ENCODE measurements at regions not wholly inside any gene's neighbourhood (a gene's known extent, or its start where the extent isn't known, plus 50 kb on each side); places are given as distances from the start of the nearest gene placed in this dataset.
"Not testable (repeated sequence)": the region's sequence is repeated elsewhere in the genome, so short reads cannot be mapped to it uniquely, and the experiment has no call there.

GRCh38 chr11:105429096-105429910 lies 180.6 kb upstream of the GRIA4 start:
- no peak for DNase-seq

DNA sequence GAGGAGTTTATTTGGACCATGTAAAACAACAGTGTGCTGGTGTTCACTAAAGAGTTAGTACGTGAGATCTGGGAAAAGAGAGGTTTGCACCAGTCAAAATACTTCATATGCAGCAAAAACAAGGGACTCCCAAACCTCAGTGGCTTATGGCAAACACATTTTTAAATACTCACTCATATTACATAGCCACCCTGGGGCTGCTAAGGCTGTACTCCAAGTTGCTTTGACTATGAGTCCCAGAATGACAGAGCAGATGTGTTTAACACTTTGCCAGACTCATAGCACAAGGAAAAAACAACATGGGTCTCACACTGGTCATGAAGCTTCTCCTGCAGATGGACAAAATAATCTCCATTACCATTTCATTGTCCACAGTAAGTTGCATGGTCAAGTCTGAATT lies 202.8 kb upstream of the GRIA4 start:
- DNase-seq: no peak

DNA sequence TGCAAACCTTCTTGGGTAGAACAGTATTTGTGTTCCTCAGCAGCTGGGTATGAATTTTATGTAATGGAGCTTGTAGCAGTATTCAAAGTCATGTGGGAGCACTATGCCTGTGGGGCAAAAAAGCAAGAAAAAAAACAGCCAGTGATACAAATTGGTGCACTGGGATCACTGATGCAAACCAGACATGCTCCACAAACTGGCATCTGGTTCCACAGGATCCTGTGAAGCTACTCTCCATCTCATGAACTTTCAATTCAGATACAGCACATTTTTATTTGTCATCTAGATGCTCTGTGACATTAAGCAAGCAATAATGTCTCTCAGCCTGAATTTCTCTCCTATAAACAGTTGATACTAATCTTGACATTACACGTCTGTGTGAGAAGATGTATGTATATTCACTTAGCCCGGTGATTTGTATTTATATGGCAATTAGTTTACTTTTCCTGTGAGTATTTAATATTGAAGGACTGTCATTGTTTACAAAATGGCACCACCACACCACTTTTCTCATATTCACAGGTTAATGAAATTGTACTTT lies 208.5 kb upstream of the GRIA4 start:
- DNase-seq: no peak

DNA sequence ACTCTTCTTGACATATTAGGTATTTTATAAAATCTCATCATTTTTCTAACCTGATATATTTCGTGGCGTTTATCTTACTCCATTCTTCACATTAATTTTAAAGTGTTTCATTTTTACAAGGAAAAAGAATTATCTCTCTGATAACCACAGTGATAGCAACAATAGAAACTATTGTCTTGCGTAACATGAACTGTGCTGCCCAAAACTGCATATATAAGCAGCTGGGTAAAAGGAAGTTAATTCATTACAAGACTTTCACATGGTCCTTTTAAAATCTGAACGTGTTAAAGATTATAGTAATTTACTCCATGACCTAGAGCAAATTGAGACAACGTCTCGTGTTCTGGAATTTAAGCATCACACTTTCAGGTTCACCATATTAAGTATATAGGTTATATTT lies 210.4 kb upstream of the GRIA4 start:
- DNase-seq: no peak

- DNase-seq: no peak
These were observed 211.2 kb upstream of the GRIA4 start for GRCh38 chr11:105398636-105399035.

DNA sequence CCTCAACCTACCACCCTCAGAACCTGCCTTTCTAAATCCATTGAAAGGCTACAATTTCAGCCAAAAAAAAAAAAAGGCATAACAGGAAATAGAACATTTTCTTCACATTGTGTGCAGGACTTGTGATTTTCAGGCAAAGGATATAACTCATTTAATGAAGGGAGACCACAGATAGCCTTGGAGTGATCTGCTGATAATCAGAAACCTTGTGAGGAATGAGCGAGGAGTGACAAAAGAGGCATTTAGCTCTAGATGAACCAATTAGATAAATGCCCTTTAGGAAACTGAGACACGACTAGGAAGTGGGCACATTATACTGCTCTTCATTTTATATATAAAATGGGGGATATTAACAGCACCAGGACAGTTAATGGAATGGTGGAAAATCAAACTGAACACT lies 216.5 kb upstream of the GRIA4 start:
- no peak for DNase-seq

DNA sequence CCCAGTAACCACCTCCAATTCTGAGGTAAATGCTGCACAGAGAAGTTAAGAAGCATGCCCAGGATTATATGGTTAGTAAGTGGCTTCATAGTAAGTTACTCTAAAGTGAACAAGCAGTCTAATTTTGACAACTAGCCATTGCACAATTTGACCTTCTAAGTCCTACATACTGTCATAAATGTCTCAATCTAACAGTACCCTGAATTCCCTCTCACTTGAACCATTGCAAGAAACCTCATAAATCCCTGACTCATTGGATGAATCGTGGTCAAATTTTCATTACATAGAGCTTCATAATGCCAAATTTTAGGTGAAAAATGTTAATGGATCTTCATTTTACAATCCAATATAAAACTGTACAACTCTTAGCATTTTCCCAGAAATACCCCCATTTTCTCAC lies 217.3 kb upstream of the GRIA4 start:
- DNase-seq: no peak

- DNase-seq: no peak
These were observed 219.9 kb upstream of the GRIA4 start for GRCh38 chr11:105389952-105390351.

GRCh38 chr11:105388006-105388405 lies 221.9 kb upstream of the GRIA4 start:
- DNase-seq: no peak

DNA sequence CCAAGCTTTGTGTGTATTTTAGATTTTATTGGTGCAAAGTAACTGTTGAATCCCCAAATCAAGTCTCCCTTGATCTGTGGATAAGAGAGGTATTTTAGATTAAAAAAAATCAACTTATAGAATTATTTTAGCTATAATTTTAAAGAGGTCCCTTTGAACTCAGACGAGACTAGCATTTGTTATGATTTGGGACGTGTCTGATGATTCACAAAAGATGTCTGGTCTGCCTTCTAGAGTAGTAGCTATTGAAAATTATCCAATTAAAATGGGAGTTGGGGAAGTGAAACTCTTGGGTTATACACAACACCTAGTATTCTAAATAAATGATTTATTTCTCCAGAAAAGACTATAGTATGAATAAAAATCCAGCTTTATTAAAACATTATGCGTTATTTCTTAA lies 227.9 kb upstream of the GRIA4 start:
- no peak for DNase-seq

DNA sequence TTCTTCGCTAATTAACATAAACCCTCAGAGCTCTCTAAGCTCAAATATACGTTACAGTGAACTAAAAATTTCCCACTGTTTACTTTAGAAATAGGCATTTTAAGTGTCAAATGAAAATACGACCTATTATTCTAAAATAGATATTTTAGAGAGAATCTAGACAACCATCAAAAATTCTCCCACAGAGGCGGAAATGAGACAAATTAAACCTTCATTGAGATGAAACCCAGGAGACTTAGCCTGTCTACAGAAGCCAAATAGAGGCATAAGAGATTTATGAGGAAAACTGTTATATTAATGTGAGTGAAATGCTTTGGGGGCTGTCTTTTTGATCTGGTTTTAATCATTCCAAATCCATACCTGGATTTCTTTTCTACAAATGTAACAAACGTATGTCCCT lies 232.0 kb upstream of the GRIA4 start:
- DNase-seq: no peak

GRCh38 chr11:105372206-105372605 lies 232.6 kb upstream of the CARD18 start:
- DNase-seq: no peak

GRCh38 chr11:105371311-105371710 lies 231.7 kb upstream of the CARD18 start:
- DNase-seq: no peak

DNA sequence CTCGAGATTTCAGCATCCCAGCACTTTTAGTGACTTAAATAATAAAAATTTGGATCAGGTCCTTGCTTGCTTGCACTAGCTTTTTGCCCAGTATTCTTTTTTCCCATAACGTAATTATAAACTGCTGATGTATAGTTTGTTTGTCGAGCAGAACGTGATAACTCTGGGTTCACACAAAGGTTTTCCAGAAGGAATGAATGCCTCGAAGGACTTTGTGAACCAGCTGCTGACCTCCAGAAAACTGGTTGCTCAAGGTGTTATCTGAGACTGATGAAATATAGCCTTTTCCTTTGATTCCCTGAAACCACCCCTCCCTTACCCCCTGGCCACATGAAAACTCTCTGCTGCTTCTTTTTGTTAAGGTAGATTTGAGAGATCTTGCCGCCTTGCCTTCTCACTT lies 229.1 kb upstream of the CARD18 start:
- no peak for DNase-seq

DNA sequence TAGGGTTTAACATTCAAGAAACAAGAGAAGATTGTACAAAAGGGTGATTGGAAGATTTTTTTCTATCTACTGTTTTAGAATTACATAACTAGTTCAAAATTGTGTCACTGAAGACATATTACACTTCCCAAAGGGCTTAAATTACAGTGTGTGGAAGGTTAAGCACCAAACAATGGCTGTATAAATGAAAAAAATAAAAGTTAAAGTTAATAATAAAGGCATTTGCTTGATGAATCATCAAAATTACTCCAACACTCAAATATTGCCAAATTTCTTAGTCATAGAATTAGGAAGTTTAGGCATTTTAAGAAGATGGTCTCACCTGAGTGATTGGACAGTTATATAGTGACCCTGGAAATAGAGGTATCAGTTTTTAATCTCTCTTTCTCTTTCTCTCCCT lies 227.6 kb upstream of the CARD18 start:
- no peak for DNase-seq

DNA sequence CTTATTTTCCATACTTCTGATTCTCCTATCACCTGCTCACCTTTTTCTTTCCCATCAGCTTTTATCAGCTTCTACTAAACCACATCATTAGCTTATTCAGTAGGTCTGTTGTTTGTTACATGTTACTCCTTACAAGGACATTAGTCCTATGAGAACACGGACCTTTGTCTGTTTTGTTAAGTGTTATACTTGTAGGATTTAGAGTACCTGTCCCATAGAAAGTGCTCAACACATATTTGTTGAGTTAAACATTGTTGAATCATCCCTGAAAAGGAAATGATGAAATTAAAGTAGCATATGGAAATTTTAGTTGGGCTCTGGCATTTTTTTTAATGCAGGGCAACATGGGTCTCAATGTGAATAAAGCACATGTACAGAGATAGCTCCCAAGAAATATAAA lies 222.1 kb upstream of the CARD18 start:
- DNase-seq: no peak

GRCh38 chr11:105357764-105358163 lies 218.2 kb upstream of the CARD18 start:
- DNase-seq: no peak

- DNase-seq: no peak
These were observed 217.6 kb upstream of the CARD18 start for GRCh38 chr11:105357146-105357545.

GRCh38 chr11:105349867-105350266 lies 210.3 kb upstream of the CARD18 start:
- DNase-seq: not testable (repeated sequence)

GRCh38 chr11:105344938-105345337 lies 205.4 kb upstream of the CARD18 start:
- no peak for DNase-seq

- no peak for DNase-seq
These were observed 194.6 kb upstream of the CARD18 start for GRCh38 chr11:105334025-105334714.

DNA sequence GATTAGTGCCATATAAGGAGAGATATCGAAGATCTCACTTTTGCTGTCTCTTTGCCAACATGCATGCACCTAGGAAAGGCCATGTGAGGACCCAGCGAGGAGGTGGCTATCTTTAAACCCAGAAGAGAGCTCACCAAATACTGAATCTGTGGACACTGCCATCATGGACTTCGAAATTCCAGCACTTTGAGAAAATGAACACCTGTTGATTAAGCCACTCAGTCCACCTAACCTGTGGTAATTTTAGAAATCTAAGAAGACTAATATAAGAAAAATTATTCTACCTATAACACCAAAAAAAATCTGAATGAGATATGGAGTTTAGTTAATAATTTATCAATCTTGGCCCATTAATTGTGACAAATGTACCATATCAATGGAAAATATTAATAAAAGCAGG lies 193.6 kb upstream of the CARD18 start:
- no peak for DNase-seq

- no peak for DNase-seq
These were observed 192.6 kb upstream of the CARD18 start for GRCh38 chr11:105332171-105332570.

- no peak for DNase-seq
These were observed 188.5 kb upstream of the CARD18 start for GRCh38 chr11:105328061-105328460.
